HG03196 (cell line): ENCODE measurements at regions not wholly inside any gene's neighbourhood (a gene's known extent, or its start where the extent isn't known, plus 50 kb on each side); places are given as distances from the start of the nearest gene placed in this dataset.

ENCODE experiments used
- ATAC-seq: cut with Tn5 transposase; IDR thresholded peaks from one replicate; pipeline ENCODE4 v1.9.1; 2021; ENCODE audit not compliant: unreplicated experiment

DNA sequence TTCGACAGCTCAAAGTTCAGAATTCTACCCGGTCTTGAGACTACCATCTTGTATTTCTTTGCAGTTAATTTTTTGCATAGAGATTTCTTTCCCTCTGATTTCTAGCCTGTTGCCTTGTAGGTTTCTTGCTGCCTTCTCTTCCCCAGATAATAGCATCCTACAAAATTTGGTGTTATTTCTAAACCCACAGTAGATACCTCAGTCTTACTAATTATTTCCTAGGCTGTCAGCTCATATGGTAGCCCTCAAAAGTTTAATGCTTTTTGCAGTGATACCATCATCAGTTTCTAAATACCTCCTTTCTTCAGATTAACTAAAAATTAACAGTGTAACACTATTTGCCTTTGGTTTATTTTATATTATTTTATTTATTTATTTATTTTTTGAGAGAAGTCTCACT lies 61.9 kb upstream of the TMPO start:
- ATAC-seq = no peak

DNA sequence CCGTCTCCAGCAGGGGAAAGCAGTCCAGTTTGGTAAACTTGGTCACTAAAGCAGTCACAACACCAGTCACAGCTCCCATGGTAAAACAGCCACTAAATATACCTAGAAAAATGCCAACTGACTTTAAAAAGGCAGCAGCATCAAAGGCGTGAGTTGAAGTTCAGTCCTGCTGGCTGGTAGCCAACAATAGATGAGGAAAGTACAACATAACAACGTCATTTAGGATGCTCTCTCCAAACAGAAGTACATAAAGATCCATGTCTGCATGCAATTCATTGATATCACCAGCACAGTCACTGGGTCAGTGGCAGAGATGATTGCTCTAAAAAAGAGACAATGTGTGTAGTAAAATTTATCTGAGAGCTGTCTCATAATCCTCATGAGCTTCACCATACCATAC lies 59.3 kb upstream of the TMPO start:
- ATAC-seq = no peak

DNA sequence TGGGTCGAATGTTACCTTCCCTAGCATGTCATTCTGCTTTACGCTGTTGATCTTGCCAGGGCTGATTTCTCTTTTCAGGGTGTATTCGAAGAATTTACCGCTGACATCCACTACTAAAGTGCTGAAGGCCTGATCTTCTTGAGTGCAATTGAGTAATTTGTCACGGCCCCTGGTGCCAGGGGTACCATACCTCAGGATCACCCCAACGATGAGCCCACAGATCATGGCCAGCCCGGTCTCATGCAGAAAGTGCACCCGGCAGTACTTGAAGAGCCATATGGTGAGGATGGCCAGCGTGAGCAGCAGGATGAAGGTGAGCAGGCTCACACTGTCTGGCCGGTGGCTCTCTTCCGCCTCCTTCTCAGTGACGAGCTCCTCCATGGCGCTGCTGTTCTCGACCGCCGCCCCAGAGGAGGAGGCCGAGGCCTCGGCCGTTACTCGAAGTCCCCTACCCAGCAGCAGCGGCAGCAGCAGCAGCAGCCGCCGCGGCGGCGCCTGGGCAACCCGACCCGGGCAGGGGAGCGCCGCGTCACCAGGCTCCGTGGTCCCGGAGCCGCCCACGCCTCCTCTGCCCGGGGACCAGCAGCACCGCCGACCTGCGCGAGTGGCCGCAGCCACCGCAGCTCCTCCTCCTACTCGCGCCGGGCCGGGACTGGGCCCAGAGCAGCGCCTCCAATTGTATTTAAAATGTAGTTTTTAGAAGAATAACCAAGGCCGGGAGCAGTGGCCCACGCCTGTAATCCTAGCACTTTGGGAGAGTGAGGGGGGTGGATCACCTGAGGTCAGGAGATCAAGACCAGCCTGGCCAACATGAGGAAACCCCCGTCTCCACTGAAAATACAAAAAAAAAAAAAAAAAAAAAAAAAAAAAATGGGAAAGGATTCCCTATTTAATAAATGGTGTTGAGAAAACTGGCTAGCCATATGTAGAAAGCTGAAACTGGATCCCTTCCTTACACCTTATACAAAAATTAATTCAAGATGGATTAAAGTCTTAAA lies 58.5 kb upstream of the TMPO start:
- no peak for ATAC-seq

DNA sequence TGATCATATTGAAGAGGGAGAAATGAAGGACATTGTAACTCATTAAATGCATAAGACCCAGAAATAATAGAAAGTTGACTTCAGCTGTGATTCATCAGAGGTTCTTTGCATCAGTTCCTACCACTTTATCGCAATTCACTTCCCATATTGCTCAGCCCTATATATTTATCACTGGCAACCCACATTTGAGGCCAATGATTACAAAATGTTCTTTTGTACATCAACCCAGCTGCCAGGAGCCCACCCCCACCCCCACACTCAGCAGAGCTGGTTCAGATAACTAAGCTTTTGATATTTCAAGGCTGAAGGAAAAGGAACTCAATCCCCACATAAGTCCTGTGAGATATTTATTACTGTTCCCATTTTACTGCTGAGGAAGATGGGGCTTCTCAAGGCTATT lies 51.2 kb upstream of the TMPO start:
- no peak for ATAC-seq

DNA sequence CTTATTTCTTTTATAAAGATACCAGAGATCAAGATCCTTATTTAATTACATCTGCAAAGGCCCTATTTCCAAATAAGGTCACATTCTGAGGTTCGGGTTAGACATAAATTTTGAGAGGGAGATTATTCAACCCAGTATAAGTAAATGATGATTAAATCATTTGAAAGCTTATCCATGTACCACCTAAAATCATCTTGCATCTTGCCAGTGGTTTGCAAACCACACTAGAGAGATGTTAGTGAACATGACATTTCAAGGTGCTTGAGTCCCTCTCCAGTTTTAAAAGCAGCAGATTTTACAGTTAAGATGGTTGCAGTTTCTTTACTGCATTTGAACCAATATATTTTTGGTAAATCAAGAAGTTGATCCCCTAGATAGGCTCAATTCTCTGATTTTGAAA lies 49.9 kb upstream of the TMPO start:
- ATAC-seq = no peak
